Transverse colon (tissue), 4 donors: ENCODE measurements at regions not wholly inside any gene's neighbourhood (a gene's known extent, or its start where the extent isn't known, plus 50 kb on each side); places are given as distances from the start of the nearest gene placed in this dataset.

Experiments used
- CTCF ChIP-seq, 5 experiments: fragments of 200-600 bp in 3 of 5; fragments of 450-650 bp in 2 of 5; sonication (generic) in 3 of 5; IDR thresholded peaks; 1 replicate in 2 of 5; 2 replicates in 3 of 5; pipeline ENCODE4 v1.5.1; 2016 to 2017; ENCODE audit warnings: antibody characterized with exemption in 5 of 5, inconsistent platforms in 3 of 5, mild to moderate bottlenecking in 2 of 5, moderate library complexity in 1 of 5
- POLR2A ChIP-seq: fragments of 450-650 bp; IDR thresholded peaks from one replicate; pipeline ENCODE4 v1.6.1; 2016; ENCODE audit warnings: antibody characterized with exemption, mild to moderate bottlenecking, moderate library complexity
- POLR2AphosphoS5 ChIP-seq, 3 donors: sonication (generic); formaldehyde crosslinking; IDR thresholded peaks; one replicate each; pipeline ENCODE4 v1.6.1; 2016; ENCODE audit warnings: antibody characterized with exemption in 3 of 3

GRCh38 chr1:60185684-60186083, 112.1 kb upstream of the C1orf87 start:
- TF ChIP-seq POLR2A, result no peak
- TF ChIP-seq POLR2AphosphoS5 (IDR thresholded peaks at IDR 0.05), result no peak
- no peak for TF ChIP-seq CTCF (IDR thresholded peaks at IDR 0.05)
